Progenitor cell of endocrine pancreas (in vitro differentiated cells): ENCODE measurements at regions not wholly inside any gene's neighbourhood (a gene's known extent, or its start where the extent isn't known, plus 50 kb on each side); places are given as distances from the start of the nearest gene placed in this dataset.

ENCODE experiments used
- DNase-seq: peaks from one replicate; pipeline ENCODE4 v3.0.0; 2021; ENCODE audit warnings: low spot score; ENCODE audit not compliant: unreplicated experiment
- H3K27ac Mint-ChIP-seq: 2 replicates; pipeline ENCODE4 v1.8.0; 2021; ENCODE audit warnings: mild to moderate bottlenecking, moderate library complexity, mixed read lengths
- H3K27me3 Mint-ChIP-seq: 2 replicates; pipeline ENCODE4 v1.8.0; 2021; ENCODE audit warnings: mixed read lengths
- H3K36me3 Mint-ChIP-seq: 2 replicates; pipeline ENCODE4 v1.8.0; 2022; ENCODE audit warnings: mixed read lengths; ENCODE audit not compliant: insufficient read depth
- H3K4me1 Mint-ChIP-seq: 2 replicates; pipeline ENCODE4 v1.8.0; 2021; ENCODE audit warnings: low read depth, mixed read lengths
- H3K4me3 Mint-ChIP-seq: 2 replicates; pipeline ENCODE4 v1.8.0; 2021; ENCODE audit warnings: low read depth, mild to moderate bottlenecking, moderate library complexity, mixed read lengths
- H3K9me3 Mint-ChIP-seq: 2 replicates; pipeline ENCODE4 v1.8.0; 2021; ENCODE audit warnings: low read depth, mixed read lengths
- CTCF ChIP-seq: fragments of 200-600 bp; sonication (generic); IDR thresholded peaks from one replicate; pipeline ENCODE4 v1.5.0; 2021; ENCODE audit warnings: antibody characterized with exemption, mild to moderate bottlenecking; ENCODE audit not compliant: unreplicated experiment

GRCh38 chr2:42846026-42846425 lies 53.6 kb upstream of the HAAO start:
- Mint-ChIP-seq H3K4me3 (no peak overlapping the region), H3K27ac (no peak overlapping the region), H3K36me3 (no peaks in the 10 kb centered on the region), H3K9me3 (no peaks in the 10 kb centered on the region), H3K27me3 (peaks cover 11% of the 10 kb centered on the region), H3K4me1 (peaks cover 16% of the 10 kb centered on the region)
- TF ChIP-seq CTCF = no peak
- no peak for DNase-seq

GRCh38 chr2:42844901-42845821 lies 52.8 kb upstream of the HAAO start:
- Mint-ChIP-seq H3K27ac (peak overlapping the region; percentile 18), H3K4me1 (peaks cover 16% of the 10 kb centered on the region), H3K36me3 (no peaks in the 10 kb centered on the region), H3K4me3 (no peak overlapping the region), H3K9me3 (no peaks in the 10 kb centered on the region), H3K27me3 (peaks cover 11% of the 10 kb centered on the region)
- DNase-seq = no peak
- TF ChIP-seq CTCF = no peak

GRCh38 chr2:42844366-42844765 lies 52.0 kb upstream of the HAAO start:
- H3K9me3 Mint-ChIP-seq = no peaks in the 10 kb centered on the region
- peaks cover 16% of the 10 kb centered on the region for H3K4me1 Mint-ChIP-seq
- H3K27ac Mint-ChIP-seq = no peak overlapping the region
- H3K4me3 Mint-ChIP-seq = no peak overlapping the region
- no peak for TF ChIP-seq CTCF
- H3K27me3 Mint-ChIP-seq = peaks cover 9% of the 10 kb centered on the region
- no peaks in the 10 kb centered on the region for H3K36me3 Mint-ChIP-seq
- DNase-seq = no peak

- Mint-ChIP-seq H3K36me3 (no peaks in the 10 kb centered on the region), H3K4me3 (no peak overlapping the region)
- TF ChIP-seq CTCF = no peak
These were observed 51.2 kb upstream of the HAAO start for GRCh38 chr2:42843611-42844010.

GRCh38 chr2:42843131-42843530 lies 50.7 kb upstream of the HAAO start:
- peaks cover 9% of the 10 kb centered on the region for H3K27me3 Mint-ChIP-seq
- TF ChIP-seq CTCF = no peak
- no peak for DNase-seq
- no peak overlapping the region for H3K4me3 Mint-ChIP-seq
- peaks cover 16% of the 10 kb centered on the region for H3K4me1 Mint-ChIP-seq
- H3K27ac Mint-ChIP-seq = no peak overlapping the region
- H3K36me3 Mint-ChIP-seq = no peaks in the 10 kb centered on the region
- H3K9me3 Mint-ChIP-seq = no peaks in the 10 kb centered on the region

More at GRCh38 chr2:42843611-42844010, 51.2 kb upstream of the HAAO start:
- DNase-seq = no peak
- Mint-ChIP-seq H3K9me3 (no peaks in the 10 kb centered on the region), H3K27me3 (peaks cover 9% of the 10 kb centered on the region), H3K27ac (no peak overlapping the region), H3K4me1 (peaks cover 16% of the 10 kb centered on the region)
